GM03348 (cell line): ENCODE measurements at regions not wholly inside any gene's neighbourhood (a gene's known extent, or its start where the extent isn't known, plus 50 kb on each side); places are given as distances from the start of the nearest gene placed in this dataset.

ENCODE experiments used
- DNase-seq: peaks from one replicate; pipeline ENCODE4 v3.0.0; 2012; ENCODE audit warnings: low spot score

DNA sequence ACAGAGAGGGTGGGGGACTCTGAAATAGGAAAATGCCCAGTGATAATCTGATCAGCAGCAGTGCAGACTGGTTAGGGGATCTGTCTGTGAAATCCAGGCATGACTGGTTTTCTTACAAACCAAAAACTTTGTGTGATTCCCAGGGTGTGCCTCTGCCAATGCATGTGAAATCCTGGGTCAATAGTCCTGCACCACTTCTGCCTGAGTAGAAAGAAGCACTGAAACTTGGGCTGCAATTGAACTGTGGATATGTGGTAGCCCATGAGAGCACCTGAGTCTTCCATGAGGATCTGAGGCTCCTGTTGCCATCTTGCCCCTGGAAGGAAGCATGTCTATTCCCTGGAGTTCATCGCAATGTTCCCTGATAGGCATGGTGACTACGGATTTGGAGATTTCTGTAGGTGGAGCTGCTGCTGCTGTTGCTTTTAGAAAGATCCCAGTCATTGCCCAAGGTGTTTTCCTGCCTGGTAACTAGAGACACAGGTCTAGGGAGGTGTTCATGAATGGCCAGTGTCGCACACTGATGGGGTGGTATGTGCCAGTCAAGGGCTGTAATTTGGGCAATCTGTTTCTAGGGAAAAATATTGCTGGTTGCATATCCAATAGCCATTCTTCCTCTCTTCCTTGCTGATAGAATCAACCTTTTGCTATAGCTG lies 146.7 kb downstream of the CARTPT start:
- DNase-seq, result no peak

DNA sequence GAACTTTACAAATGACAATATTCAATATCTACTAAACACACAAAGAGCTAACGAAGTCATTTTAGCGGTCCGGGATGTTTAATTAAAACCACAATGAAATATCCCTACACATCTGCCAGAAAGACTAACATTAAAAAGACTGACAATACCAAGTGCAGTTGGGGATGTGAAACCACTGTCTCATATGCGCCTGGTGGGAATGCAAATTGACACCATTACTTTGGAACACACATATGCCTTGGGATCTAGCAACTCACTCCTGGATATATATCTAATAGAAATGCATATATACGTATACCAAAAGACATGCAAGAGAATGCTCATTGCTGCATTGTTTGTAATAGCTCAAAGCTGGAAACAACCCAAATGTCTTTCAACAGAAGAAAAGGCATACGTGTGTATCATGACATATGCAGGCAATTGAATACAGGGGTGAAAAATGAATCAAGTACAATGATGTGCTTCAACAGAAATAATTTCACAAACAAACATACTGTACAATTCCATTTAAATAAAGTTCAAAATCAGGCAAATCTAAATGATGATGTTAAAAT lies 153.3 kb downstream of the CARTPT start:
- DNase-seq, result no peak

DNA sequence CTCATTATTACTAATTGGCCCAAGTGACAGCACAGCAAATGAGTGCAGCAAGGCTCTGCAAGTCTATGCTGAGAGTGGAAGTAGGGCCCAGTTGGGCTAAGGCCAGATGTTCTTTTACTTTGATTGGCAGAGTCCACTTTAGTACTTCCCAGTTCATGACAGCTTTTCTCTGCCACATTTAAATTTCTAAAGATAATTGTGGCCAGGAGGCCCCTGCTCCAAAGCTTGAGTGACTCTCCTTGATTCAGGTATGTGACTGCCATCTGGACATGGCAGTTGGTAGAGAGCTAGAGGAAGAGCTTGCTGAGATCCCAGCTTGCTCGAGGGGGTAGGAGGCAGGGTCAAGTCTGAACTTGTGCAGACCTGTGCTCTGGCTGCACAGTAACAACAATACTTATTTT lies 154.1 kb downstream of the CARTPT start:
- DNase-seq, result no peak

DNA sequence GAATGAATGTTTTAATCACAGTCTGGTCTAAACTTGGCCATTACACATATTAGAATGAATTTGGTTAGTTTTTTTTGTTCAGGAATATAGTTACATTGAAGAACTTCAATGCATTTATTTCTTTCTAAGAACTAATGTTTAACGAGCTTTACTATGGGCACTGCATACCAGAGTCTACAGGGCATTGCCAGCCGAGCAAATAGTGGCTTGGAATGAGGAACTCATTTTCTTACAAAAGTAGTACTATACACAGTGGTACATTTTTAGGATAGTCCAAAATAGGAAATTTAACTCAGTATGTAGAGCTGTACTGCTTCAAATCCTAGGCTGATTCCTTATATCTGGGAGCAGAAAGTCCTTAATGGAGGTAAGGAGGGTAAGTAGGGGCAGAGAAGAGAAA lies 155.4 kb downstream of the CARTPT start:
- no peak for DNase-seq

DNA sequence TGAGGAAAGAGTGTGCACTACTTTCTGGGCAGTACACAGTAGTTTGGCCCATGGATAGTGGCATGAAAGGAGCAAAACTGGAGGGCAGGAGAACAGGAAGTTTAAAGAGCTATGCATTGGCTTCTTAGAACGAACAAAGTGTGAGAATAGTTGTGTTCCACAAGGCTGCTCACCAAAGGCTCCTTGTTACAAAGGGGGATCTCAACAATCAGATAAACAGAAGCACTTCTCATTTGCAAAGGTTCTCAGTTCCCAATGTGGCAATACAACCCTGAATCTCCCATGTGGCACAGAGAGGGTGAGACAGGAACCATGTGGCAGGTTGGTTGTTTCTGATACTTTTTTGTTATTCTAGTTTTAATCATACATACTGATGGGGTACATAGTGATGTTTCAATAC lies 158.4 kb downstream of the CARTPT start:
- DNase-seq, result no peak

DNA sequence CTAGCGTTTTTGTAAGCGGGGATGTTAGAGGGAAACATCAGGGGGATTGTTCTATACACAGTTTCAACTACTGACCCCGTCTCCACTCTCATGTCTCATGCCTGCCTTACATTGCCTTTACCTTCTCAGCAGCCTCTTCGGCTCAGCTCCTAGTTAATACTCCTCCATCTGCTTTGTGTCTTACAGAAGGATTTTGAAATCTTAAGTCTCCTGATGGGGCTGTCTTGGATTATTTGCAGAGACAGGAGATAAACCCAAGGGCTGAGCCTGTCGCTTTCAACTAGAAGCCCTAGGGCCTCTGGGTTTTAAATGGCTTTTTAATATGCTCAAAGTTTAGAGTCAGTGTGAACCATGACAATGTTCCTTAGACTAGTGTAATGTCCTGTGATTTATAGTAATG lies 161.5 kb downstream of the CARTPT start:
- DNase-seq, result no peak

DNA sequence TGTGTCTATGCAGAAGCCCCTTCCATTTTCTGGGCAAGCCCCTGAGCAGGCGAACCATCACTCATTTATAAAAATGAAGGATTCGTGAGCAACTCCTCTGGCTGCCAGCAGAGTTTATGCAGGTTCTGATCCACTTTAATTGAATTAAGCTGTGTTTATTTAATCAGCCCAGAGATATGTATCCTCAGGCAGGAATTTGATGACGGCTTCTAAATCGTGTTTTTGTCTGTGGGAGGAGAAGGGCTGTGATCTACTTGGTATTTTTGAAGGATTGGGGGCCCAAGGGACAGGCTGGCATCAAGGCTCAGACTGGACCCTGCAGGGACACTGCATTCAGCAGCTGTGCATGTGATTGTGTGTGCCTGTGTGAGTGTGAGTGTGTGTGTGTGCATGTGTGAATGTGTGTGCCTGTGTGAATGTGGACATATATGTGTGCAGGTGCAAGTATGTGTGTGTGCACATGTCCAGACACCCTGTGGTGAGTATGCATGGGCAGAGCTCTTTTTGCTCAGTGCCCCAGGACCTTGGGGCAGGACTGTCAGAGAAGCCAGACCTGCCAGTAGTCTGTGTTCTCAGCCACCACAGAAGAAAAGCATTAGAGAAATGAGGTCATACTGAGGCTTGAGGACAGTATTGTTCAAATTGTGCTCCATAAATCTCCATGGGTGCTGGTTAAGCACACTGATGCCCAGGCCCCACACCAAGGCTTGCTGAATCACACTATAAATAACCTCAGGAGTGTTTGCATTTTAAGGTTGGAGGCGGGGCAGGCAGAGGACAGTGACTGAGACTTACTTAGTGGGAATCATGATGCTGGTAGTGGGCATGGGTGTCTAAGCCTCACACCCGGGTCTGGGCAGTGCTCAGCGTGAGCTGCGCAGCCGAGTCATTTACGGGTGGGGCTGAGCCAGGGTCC lies 164.0 kb downstream of the CARTPT start:
- peak; percentile 55 for DNase-seq

DNA sequence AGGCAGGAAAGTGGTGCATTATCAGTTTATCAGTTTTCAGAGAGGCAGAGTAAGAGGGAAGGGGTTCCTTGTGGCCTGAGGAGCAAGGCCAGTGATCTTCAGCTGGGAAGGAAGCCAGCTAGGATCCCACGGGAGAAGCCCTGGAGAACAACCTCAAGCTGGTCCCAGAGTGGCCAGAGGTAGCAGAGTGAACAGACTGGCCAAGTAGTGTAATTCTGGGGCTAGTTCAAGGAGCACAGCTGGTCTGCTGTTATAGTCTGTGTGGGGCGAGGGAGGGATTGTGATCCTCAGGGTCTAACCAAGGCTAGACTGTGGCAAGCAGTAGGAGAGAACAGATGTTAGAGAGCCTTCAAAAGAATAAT lies 164.6 kb downstream of the CARTPT start:
- DNase-seq, result peak; percentile 31

DNA sequence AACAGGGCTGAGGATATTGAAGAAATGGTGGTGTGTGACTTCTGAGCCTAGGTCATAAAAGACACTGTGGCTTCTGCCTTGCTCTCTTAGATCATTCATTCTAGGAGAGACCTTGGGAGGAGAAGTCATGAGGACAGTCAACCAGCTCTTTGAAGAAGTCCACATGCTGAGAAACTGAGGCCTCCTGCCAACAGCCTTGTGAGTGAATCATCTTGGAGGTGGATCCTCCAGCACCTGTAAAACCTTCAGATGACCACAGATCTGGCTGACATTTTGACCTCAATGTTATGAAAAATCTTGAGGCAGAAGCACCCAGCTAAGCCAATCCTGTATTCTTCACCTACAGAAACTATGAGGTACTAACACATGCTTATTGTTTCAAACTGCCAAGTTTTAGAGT lies 165.9 kb downstream of the CARTPT start:
- no peak for DNase-seq

DNA sequence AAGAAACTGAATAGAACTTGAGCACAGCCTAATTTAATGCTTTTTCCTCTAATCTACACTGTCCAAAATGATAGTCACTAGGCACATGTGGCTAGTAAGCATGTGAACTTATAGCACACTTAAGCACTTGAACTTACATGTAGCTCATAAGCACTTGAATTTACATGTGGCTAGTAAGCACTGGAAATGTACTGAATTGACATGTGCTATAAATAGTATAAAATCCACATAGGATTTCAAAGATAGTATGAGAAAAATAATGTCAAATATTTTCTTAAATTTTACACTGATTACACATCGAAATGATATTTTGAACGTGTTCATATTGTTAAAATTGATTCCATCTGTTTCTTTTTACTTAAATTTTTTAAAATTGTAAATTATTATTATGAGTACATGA lies 167.3 kb downstream of the CARTPT start:
- no peak for DNase-seq

DNA sequence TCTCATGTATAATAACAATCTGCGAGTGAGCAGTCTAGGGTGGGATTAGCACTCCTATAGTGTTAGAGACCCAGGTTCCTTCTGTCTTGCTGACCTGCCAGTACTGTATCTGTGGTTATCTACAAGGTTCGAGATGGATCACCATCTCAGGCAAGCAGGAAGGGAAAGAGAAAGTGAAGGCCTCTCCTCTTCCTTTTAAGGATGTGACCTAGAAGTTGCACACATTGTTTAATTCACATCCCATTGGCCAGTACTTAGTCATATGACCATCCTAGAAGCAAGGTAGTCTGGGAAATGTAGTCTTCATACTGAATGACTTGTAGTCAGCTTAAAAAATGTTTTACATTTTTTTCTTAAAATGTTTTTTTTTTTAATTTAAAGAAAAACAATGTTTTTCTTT lies 168.6 kb downstream of the CARTPT start:
- DNase-seq, result peak; percentile 80

DNA sequence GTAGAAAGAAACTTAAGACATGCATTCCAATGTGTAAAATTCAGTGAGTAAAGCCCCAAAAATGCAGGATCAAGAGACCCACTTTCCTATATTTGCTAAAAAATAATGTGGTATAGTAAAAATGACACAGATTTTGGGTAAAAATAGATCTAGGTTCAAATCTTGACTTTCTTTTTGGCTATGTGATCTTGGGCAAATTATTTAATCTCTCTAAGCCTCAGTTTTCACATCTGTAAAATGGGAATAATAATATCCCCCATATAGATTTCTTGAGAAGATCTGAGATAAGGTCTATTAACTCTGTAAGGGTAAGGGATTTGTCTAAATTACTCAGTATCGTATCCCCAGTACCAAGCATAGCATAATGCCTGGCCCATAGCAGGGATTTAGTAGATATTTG lies 172.3 kb downstream of the CARTPT start:
- no peak for DNase-seq

DNA sequence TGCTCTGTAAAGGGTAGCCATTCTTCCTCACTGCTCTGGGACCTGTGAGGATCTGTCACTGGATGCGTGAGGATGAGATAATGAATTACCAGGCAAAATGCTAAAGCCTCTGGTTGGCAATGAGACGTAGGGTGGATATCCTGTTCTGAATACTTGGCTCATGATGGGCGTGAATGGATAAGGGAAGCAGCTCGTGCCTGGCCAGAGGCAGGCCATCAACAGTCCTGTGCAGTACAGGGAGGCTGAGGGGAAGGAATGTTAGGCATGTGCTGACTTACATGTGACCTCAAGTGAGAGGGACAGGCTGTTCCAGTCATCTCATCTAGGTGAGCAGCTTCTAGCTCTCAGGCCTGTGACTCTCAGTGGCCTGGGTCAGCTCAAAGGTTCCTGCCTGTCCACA lies 172.8 kb downstream of the CARTPT start:
- peak; percentile 68 for DNase-seq

DNA sequence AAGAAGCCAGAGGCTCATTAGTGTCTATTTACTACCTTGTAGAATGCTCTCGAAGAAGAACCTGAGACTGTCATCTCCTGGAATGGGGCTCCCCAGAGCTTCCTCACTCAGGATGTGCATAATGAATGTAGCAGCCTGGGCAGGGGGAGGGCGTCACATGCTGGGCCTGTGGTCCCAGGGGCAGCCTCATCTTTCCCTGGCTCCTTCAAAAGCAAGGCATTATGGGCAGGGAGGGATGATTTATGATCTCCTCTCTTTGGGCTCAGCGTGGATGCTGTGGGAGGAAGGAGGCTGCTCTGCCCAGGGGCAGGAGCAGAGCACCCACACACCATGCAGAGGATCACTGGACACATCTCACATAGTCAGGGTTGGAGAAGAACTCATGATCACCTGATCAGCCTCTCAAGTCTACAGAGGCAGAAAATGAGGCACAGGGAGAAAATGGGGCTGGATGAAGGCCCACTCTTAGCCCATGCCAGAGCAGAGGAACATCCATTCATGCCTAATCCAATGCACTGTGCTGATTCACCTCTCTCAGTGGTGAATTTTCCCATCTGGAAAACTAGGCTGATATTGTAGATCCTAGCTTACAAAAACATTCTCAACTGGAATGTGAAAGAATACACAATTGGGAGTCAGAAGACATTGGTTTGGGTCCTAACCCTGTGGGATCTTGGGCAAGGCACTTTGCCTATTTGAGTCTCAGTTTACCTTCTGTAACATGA lies 173.7 kb downstream of the CARTPT start:
- DNase-seq, result peak; percentile 37

DNA sequence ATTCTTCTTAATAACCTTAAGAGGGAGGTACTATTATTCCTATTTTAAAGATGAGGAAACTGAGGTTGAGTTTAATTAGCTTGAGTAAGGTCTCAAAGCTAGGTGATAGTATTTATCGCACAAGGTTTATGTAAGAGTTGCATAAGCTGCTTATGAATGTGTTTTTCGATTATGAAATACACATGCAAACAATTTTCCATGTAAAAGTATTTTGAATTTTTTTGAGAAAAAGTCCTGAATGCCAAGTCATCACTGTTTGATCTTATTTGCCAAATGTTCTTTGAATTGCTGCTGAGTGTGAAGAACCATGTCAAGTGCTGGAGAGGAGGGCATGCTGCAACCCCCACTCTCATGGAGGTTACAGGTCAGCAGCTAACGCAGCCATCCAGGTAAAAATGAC lies 174.4 kb downstream of the CARTPT start:
- peak; percentile 43 for DNase-seq

DNA sequence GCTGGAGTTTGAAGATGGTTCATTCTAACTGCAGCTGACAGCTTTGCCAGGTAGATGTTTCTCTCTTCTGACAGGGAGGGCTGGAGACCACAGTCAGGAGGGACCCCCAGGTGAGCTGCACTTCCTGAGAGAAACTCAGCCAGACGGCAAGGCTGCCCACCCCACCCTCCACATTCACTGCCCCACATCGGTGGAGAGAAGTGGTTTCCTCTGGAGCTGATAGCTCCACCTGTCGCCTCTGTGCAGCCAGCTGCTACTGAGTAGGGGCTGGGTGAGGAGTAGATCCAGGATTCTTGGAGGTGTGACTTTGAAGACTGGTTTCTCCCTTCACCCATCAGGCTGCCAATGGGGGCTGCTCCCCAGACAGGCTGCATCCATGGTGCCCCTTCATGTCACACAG lies 175.0 kb downstream of the CARTPT start:
- DNase-seq, result no peak

DNA sequence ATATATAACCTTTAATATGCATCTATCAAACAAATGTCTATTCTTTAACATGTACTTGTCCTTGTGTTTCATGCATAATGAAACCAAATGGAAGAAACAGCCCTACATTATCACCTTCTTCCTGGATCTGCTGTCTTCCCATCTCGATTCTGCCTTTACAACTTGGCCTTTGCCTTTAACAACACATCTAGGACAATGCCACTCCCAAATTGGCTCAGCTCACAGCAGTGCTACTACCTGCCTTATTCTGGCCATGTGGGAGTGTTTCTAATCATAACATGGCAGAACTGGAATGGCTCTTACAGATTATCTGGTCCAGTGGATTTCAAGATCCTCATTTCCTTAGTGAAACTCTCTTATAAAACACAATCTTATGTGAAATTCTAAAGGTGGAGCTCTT lies 176.5 kb downstream of the CARTPT start:
- no peak for DNase-seq

DNA sequence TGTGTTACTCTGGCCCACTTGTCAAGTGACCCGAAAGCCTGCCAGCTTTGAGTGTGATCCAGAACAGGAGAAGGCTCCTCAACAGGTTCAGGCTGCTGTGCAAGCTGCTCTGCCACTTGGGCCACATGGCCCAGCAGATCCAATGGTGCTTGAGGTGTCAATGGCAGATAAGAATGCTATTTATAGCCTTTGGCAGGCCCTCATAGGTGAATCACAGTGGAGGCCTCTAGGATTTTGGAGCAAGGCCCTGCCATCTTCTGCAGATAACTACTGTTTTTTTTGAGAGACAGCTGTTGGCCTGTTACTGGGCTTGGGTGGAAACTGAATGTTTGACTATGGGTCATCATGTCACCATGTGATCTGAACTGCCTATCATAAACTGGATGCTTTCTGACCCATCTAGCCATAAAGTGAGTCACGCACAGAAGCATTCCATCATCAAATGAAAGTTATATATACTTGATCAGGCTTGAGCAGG lies 180.8 kb downstream of the CARTPT start:
- no peak for DNase-seq

DNA sequence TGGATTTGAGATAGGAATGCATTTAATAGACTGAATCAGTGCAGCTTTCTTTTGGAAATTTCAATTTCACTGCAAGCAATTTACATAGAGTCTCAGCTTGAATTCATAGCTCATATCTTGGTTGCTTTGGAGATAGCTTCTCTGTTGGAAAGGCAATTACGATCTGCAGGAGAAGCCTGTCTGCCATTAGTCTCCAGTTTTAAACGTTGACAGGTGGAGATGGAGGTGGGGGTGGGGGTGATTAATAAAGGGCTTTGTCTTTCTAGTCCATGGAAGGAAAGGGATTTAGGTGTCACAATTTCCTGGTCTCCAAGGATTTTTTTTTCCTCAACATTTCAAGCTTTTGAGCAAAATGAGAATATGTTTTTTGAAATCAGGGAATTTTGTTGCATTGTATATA lies 184.7 kb downstream of the CARTPT start:
- no peak for DNase-seq

DNA sequence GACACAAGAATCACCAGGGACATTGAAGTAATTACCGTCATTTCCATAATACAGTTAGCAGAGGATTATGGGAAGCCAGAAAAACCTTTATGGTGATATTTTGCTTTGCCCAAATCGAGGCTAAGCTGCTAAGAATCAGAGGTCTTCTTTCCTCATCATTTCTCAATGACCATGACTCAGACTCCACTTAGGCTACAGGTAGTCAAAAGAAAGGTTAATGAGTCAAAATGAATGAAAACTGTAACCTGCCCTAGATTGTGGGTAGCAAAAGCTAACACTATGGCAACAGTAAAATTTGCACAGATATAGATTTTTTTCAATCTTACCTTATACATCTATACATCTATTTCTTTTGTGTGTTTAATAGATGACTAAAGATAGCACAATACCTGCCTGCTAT lies 185.8 kb downstream of the CARTPT start:
- DNase-seq, result no peak

DNA sequence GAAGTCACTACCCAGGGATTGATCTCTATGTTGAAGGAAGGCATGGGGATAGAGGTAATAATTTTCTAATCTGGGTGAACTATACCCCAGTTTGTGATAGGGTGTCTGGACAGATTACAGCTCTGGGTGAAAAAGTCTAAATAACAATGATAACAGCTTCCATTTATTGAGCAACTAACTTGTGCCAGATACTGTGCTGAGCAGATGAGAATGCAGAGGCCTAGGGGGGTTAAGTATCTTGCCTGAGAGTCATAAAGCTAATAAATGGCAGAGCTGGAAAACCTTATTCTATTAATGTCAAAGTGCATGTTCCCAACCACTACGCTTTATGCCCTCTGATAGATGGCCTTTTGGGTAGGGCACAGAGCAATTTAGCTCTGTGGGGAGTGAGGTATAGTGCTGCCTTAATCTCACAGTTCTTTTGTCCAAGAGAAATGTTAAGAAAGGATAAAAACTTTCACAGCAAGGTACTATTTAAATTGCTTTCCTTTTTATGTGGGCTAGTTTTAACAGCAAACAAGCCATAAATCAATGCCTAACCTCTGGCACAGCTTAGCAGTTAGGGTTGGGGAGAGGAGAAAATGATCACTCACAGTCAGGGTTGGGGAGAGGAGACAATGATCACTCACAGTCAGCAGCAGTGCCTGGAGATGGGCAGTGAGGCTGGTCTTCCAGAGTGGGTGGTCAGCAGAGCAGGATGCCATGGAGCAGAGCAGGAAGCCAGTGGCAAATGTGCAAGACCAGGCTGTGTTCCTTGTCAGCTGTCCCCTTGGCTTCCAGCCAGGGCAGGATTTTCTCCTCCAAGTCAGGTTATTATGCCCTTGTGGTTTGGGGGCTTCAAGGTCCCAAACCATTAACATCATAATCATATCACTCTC lies 187.0 kb downstream of the CARTPT start:
- DNase-seq, result no peak
